ENCODE measurements at regions not wholly inside any gene's neighbourhood (a gene's known extent, or its start where the extent isn't known, plus 50 kb on each side); places are given as distances from the start of the nearest gene placed in this dataset.

GRCh38 chr7:67552738-67553137 lies 556.1 kb downstream of the TYW1 start:
- H4K20me1 ChIP-seq (ENCODE audit: insufficient read depth, low read length): no peaks in the 10 kb centered on the region
- no peak overlapping the region for H3K9ac ChIP-seq (ENCODE audit: low read length)
- no peak for TF ChIP-seq CTCF (IDR thresholded peaks at IDR 0.05; ENCODE audit: low read depth, low read length)
- no peak for TF ChIP-seq EZH2phosphoT487 (IDR thresholded peaks at IDR 0.05; ENCODE audit: low read depth)
- no peak overlapping the region for H3K27ac ChIP-seq (ENCODE audit: low read length)
- H3K4me1 ChIP-seq (ENCODE audit: low read length): no peaks in the 10 kb centered on the region
- H3K79me2 ChIP-seq (ENCODE audit: low read length): no peaks in the 10 kb centered on the region
- no peaks in the 10 kb centered on the region for H3K27me3 ChIP-seq (ENCODE audit: low read depth, low read length)
- no peak overlapping the region for H3K4me3 ChIP-seq (ENCODE audit: low read length)
- H3K9me3 ChIP-seq (ENCODE audit: insufficient read depth, low read length): no peaks in the 10 kb centered on the region
- H3K36me3 ChIP-seq (replicated peaks; ENCODE audit: low read depth, low read length): no peaks in the 10 kb centered on the region
- H2AFZ ChIP-seq (ENCODE audit: low read depth, low read length): no peak overlapping the region
- H3K4me2 ChIP-seq (ENCODE audit: low read length): no peak overlapping the region

- TF ChIP-seq CTCF (IDR thresholded peaks at IDR 0.05; ENCODE audit: low read depth, low read length) (no peak), EZH2phosphoT487 (IDR thresholded peaks at IDR 0.05; ENCODE audit: low read depth) (no peak)
- no peak overlapping the region for H3K4me3 ChIP-seq (ENCODE audit: low read length)
- H3K4me2 ChIP-seq (ENCODE audit: low read length): no peak overlapping the region
- H2AFZ ChIP-seq (ENCODE audit: low read depth, low read length): no peak overlapping the region
- no peaks in the 10 kb centered on the region for H3K4me1 ChIP-seq (ENCODE audit: low read length)
- no peaks in the 10 kb centered on the region for H3K27me3 ChIP-seq (ENCODE audit: low read depth, low read length)
- no peaks in the 10 kb centered on the region for H4K20me1 ChIP-seq (ENCODE audit: insufficient read depth, low read length)
- H3K9me3 ChIP-seq (ENCODE audit: insufficient read depth, low read length): no peaks in the 10 kb centered on the region
- no peaks in the 10 kb centered on the region for H3K79me2 ChIP-seq (ENCODE audit: low read length)
- H3K27ac ChIP-seq (ENCODE audit: low read length): no peak overlapping the region
- H3K9ac ChIP-seq (ENCODE audit: low read length): no peak overlapping the region
- no peaks in the 10 kb centered on the region for H3K36me3 ChIP-seq (replicated peaks; ENCODE audit: low read depth, low read length)
Observed at GRCh38 chr7:67553378-67553777, 556.7 kb downstream of the TYW1 start.

GRCh38 chr7:67554986-67555385 lies 558.4 kb downstream of the TYW1 start:
- Histone ChIP-seq H3K4me1 (ENCODE audit: low read length) (no peaks in the 10 kb centered on the region), H3K27me3 (ENCODE audit: low read depth, low read length) (no peaks in the 10 kb centered on the region), H3K27ac (ENCODE audit: low read length) (no peak overlapping the region), H3K36me3 (replicated peaks; ENCODE audit: low read depth, low read length) (no peaks in the 10 kb centered on the region), H3K4me3 (ENCODE audit: low read length) (no peak overlapping the region), H3K9ac (ENCODE audit: low read length) (no peak overlapping the region), H4K20me1 (ENCODE audit: insufficient read depth, low read length) (no peaks in the 10 kb centered on the region), H3K4me2 (ENCODE audit: low read length) (no peak overlapping the region), H3K79me2 (ENCODE audit: low read length) (no peaks in the 10 kb centered on the region), H2AFZ (ENCODE audit: low read depth, low read length) (no peak overlapping the region), H3K9me3 (ENCODE audit: insufficient read depth, low read length) (no peaks in the 10 kb centered on the region)
- TF ChIP-seq CTCF (IDR thresholded peaks at IDR 0.05; ENCODE audit: low read depth, low read length) (no peak), EZH2phosphoT487 (IDR thresholded peaks at IDR 0.05; ENCODE audit: low read depth) (no peak)

GRCh38 chr7:67564959-67565358 lies 568.3 kb downstream of the TYW1 start:
- Histone ChIP-seq H4K20me1 (ENCODE audit: insufficient read depth, low read length) (no peaks in the 10 kb centered on the region), H2AFZ (ENCODE audit: low read depth, low read length) (no peak overlapping the region), H3K27ac (ENCODE audit: low read length) (no peak overlapping the region), H3K9ac (ENCODE audit: low read length) (no peak overlapping the region), H3K4me2 (ENCODE audit: low read length) (no peak overlapping the region), H3K36me3 (replicated peaks; ENCODE audit: low read depth, low read length) (no peaks in the 10 kb centered on the region), H3K79me2 (ENCODE audit: low read length) (no peaks in the 10 kb centered on the region), H3K4me1 (ENCODE audit: low read length) (no peaks in the 10 kb centered on the region), H3K27me3 (ENCODE audit: low read depth, low read length) (no peaks in the 10 kb centered on the region), H3K4me3 (ENCODE audit: low read length) (no peak overlapping the region), H3K9me3 (ENCODE audit: insufficient read depth, low read length) (no peaks in the 10 kb centered on the region)
- no peak for TF ChIP-seq EZH2phosphoT487 (IDR thresholded peaks at IDR 0.05; ENCODE audit: low read depth)
- no peak for TF ChIP-seq CTCF (IDR thresholded peaks at IDR 0.05; ENCODE audit: low read depth, low read length)

All from OCI-LY3 (cell line).